ENCODE measurements at regions not wholly inside any gene's neighbourhood (a gene's known extent, or its start where the extent isn't known, plus 50 kb on each side); places are given as distances from the start of the nearest gene placed in this dataset.

DNA sequence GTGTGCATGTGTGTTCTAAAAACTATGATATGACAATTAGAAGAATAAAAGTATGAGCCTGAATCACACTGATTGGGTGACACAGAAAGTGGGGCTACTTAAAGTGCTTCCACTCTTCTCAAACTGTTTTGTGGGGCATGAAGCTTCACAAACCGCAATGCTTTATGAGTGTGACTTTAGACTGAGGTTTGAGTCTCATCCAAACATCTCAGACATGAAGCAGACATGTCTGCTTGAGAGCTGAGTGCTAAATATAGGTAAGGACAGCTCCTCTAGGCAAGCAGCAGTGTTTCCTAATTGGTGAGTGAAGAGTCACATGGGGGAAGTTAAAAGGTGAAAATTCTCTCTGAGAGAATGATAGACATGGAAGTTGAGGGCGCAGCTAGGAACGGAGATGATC, 726.9 kb upstream of the CITED2 start:
- no peaks in the 10 kb centered on the region for H3K79me2 ChIP-seq (ENCODE audit: control insufficient read depth, insufficient read depth, low read length)
- TF ChIP-seq GATA2 (CRISPR knock-in tag; IDR thresholded peaks at IDR 0.05): no peak
- TF ChIP-seq, protein P1, sequence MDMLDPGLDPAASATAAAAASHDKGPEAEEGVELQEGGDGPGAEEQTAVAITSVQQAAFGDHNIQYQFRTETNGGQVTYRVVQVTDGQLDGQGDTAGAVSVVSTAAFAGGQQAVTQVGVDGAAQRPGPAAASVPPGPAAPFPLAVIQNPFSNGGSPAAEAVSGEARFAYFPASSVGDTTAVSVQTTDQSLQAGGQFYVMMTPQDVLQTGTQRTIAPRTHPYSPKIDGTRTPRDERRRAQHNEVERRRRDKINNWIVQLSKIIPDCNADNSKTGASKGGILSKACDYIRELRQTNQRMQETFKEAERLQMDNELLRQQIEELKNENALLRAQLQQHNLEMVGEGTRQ (CRISPR knock-in tag; IDR thresholded peaks at IDR 0.05): peak; percentile 40; the same call in 1 of the 2 replicates
- H4K20me1 ChIP-seq (replicated peaks; ENCODE audit: control insufficient read depth, insufficient read depth, low read length): no peaks in the 10 kb centered on the region
- no peak overlapping the region for H3K9ac ChIP-seq (ENCODE audit: insufficient read depth in 1 of 2, low read depth in 2 of 2, low read length in 2 of 2)
- H3K9me1 ChIP-seq (ENCODE audit: control insufficient read depth, insufficient read depth, low read length): no peaks in the 10 kb centered on the region
- no peaks in the 10 kb centered on the region for H3K9me3 ChIP-seq (replicated peaks; ENCODE audit: control insufficient read depth, insufficient read depth, low read depth, low read length)
- no peaks in the 10 kb centered on the region for H3K36me3 ChIP-seq (ENCODE audit: control insufficient read depth, insufficient read depth, low read length)
- FAIRE-seq: no peak
- in situ Hi-C loops (cut with MboI): no loop called here
- CTCF ChIA-PET (ENCODE audit: low intra/inter-chr PET ratio): no interaction called here
- intact Hi-C loops (cut with micrococcal nuclease): no loop called here
- no peak overlapping the region for H3K27ac ChIP-seq (ENCODE audit: extremely low read depth, low read depth, low read length)
- ATAC-seq: no peak
- no peak overlapping the region for H2AFZ ChIP-seq (ENCODE audit: low read depth, low read length)
- no peaks in the 10 kb centered on the region for H3K27me3 ChIP-seq (ENCODE audit: control insufficient read depth in 2 of 2, insufficient read depth in 2 of 2, low read length in 2 of 2)
- POLR2A ChIA-PET: interaction anchor here (1.0 kb wide), 1 partner anchor 17 kb away, joined by 3 read pairs; no protein-coding TSS in a partner anchor
- 19% methylated on average over 2 of the region's 3 CpGs for WGBS (ENCODE audit: insufficient coverage, low coverage, missing lambda C conversion rate)
- no TSS peak for BruUV-seq (replicated peaks)
- H3K4me1 ChIP-seq (replicated peaks in 1 of 2; ENCODE audit: control insufficient read depth in 2 of 2, insufficient read depth in 2 of 2, low read length in 2 of 2): peaks cover 0 to 3% of the 10 kb centered on the region in 2 experiments; a peak in 2 of 5 replicates
- no peak overlapping the region for H3K4me2 ChIP-seq (ENCODE audit: insufficient read depth, low read length)
- no peak overlapping the region for H3K4me3 ChIP-seq
- no peak for DNase-seq (ENCODE audit: extremely low read depth in 1 of 4, low spot score in 3 of 4)

DNA sequence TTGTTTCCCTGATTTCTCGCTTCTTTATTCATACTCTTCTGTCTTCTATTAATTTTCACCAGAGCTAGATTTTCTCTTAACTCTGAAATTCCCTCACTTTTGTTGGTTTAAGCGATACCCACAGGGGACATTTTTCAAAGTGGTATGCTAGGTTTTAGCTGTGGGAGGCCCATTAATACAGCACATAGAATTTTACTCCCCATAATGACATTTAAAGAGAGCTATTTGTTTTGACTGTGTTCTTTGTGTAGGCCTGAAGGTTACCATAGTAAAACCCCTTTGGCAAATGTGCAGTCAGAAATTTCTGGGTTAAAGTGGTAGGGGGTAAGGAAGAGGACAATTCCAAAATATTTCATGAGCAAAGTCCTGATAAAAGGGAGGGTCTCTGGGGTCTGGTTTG, 721.1 kb upstream of the CITED2 start:
- H3K9ac ChIP-seq (ENCODE audit: insufficient read depth in 1 of 2, low read depth in 2 of 2, low read length in 2 of 2): no peak overlapping the region
- H2AFZ ChIP-seq (ENCODE audit: low read depth, low read length): no peak overlapping the region
- BruUV-seq (replicated peaks): no TSS peak
- H3K27ac ChIP-seq (ENCODE audit: extremely low read depth, low read depth, low read length): no peak overlapping the region
- FAIRE-seq (no peak), DNase-seq (ENCODE audit: extremely low read depth in 1 of 4, low spot score in 3 of 4) (no peak), ATAC-seq (no peak)
- TF ChIP-seq RBM17 (IDR thresholded peaks at IDR 0.05; ENCODE audit: borderline replicate concordance, low read depth, low read length) (no peak), TEAD4 (IDR thresholded peaks at IDR 0.05; ENCODE audit: low read length) (no peak), TEAD4 (CRISPR knock-in tag; IDR thresholded peaks at IDR 0.05; ENCODE audit: borderline replicate concordance) (no peak)
- TF ChIP-seq, protein P2, sequence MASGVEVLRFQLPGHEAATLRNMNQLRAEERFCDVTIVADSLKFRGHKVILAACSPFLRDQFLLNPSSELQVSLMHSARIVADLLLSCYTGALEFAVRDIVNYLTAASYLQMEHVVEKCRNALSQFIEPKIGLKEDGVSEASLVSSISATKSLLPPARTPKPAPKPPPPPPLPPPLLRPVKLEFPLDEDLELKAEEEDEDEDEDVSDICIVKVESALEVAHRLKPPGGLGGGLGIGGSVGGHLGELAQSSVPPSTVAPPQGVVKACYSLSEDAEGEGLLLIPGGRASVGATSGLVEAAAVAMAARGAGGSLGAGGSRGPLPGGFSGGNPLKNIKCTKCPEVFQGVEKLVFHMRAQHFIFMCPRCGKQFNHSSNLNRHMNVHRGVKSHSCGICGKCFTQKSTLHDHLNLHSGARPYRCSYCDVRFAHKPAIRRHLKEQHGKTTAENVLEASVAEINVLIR (CRISPR knock-in tag; IDR thresholded peaks at IDR 0.05): no peak
- TF ChIP-seq, protein P3, sequence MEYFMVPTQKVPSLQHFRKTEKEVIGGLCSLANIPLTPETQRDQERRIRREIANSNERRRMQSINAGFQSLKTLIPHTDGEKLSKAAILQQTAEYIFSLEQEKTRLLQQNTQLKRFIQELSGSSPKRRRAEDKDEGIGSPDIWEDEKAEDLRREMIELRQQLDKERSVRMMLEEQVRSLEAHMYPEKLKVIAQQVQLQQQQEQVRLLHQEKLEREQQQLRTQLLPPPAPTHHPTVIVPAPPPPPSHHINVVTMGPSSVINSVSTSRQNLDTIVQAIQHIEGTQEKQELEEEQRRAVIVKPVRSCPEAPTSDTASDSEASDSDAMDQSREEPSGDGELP (CRISPR knock-in tag; IDR thresholded peaks at IDR 0.05; ENCODE audit: borderline replicate concordance): no peak
- no peaks in the 10 kb centered on the region for H3K79me2 ChIP-seq (ENCODE audit: control insufficient read depth, insufficient read depth, low read length)
- WGBS (ENCODE audit: insufficient coverage, low coverage, missing lambda C conversion rate): 15% methylated on average over 2 of the region's 2 CpGs
- CTCF ChIA-PET (ENCODE audit: low intra/inter-chr PET ratio): no interaction called here
- in situ Hi-C loops (cut with MboI): no loop called here
- no peaks in the 10 kb centered on the region for H3K4me1 ChIP-seq (replicated peaks in 1 of 2; ENCODE audit: control insufficient read depth in 2 of 2, insufficient read depth in 2 of 2, low read length in 2 of 2)
- H3K36me3 ChIP-seq (ENCODE audit: control insufficient read depth, insufficient read depth, low read length): no peaks in the 10 kb centered on the region
- H3K9me3 ChIP-seq (replicated peaks; ENCODE audit: control insufficient read depth, insufficient read depth, low read depth, low read length): no peaks in the 10 kb centered on the region
- H3K9me1 ChIP-seq (ENCODE audit: control insufficient read depth, insufficient read depth, low read length): no peaks in the 10 kb centered on the region
- no peak overlapping the region for H3K4me2 ChIP-seq (ENCODE audit: insufficient read depth, low read length)
- POLR2A ChIA-PET: no interaction called here
- intact Hi-C loops (cut with micrococcal nuclease): no loop called here
- no peaks in the 10 kb centered on the region for H4K20me1 ChIP-seq (replicated peaks; ENCODE audit: control insufficient read depth, insufficient read depth, low read length)
- H3K27me3 ChIP-seq (ENCODE audit: control insufficient read depth in 2 of 2, insufficient read depth in 2 of 2, low read length in 2 of 2): no peaks in the 10 kb centered on the region
- H3K4me3 ChIP-seq: no peak overlapping the region

Measured in K562 (cell line).